ENCODE measurements at regions not wholly inside any gene's neighbourhood (a gene's known extent, or its start where the extent isn't known, plus 50 kb on each side); places are given as distances from the start of the nearest gene placed in this dataset.
"Not testable (repeated sequence)": the region's sequence is repeated elsewhere in the genome, so short reads cannot be mapped to it uniquely, and the experiment has no call there.

DNA sequence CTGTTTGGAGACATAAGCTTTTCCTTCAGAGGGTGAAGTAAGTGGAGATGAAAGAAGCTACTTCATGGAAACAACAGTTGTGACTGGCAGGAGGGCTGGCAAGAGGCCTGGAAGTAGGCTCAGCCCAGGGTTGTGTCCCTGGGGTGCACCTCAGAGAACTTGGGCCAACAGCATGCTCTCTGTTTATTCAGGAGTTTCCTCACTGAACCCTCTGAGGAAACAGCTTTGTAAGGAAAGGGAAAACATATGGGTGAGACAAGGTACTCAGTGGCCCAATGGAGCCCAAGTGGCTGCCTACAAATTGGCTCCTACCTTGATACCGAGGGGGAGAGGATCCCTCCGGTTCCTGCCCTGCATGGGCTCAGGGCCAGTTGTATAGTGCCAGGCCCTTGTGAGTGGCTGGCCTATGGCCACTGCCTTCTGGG, 115.5 kb upstream of the ITGA6 start:
- POLR2A ChIA-PET (ENCODE audit: low non-redundant PET): no interaction called here

DNA sequence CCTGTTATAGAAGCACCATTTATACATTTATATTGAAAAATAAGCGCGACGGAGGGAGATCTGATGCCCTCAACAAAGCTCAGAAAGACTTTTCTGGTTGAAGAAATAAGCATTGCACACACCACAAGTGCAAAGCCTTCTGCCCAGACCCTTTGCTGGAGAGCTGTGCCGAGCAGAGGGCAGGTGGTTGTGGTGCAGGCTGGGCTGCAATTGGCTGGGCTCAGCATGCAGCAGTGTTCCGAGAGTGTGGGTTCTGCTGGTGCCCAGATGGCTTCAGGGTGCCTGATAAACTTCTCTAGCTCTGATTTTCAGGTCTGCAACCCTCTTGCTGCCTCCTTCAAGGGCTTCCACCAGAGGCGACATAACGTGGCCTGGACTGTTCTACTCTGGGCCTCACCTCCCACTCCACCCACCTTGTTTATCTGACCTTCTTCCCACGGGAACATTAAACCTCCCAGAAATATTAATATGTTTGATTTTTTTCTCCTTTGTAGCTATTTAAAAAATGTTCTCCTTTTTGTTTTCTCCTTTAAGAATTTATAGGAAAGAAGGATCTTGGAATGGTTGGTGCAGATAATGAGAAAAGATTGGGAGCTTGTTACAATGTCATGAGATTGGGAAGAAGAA, 113.6 kb upstream of the ITGA6 start:
- H3K27ac ChIP-seq: no peak overlapping the region
- TF ChIP-seq, protein P1, sequence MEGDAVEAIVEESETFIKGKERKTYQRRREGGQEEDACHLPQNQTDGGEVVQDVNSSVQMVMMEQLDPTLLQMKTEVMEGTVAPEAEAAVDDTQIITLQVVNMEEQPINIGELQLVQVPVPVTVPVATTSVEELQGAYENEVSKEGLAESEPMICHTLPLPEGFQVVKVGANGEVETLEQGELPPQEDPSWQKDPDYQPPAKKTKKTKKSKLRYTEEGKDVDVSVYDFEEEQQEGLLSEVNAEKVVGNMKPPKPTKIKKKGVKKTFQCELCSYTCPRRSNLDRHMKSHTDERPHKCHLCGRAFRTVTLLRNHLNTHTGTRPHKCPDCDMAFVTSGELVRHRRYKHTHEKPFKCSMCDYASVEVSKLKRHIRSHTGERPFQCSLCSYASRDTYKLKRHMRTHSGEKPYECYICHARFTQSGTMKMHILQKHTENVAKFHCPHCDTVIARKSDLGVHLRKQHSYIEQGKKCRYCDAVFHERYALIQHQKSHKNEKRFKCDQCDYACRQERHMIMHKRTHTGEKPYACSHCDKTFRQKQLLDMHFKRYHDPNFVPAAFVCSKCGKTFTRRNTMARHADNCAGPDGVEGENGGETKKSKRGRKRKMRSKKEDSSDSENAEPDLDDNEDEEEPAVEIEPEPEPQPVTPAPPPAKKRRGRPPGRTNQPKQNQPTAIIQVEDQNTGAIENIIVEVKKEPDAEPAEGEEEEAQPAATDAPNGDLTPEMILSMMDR (conservative IDR thresholded peaks at IDR 0.05; ENCODE audit: low read depth): no peak
- no peak for DNase-seq (ENCODE audit: low spot score)
- POLR2A ChIA-PET (ENCODE audit: low non-redundant PET): no interaction called here
- CTCF ChIA-PET: interaction anchor here (0.5 to 0.6 kb wide), 2 partner anchors 116 to 490 kb away, joined by 3 to 5 read pairs; no protein-coding TSS in a partner anchor

More for the DNA sequence above, 115.5 kb upstream of the ITGA6 start:
- TF ChIP-seq, protein P1 (conservative IDR thresholded peaks at IDR 0.05; ENCODE audit: low read depth): no peak
- CTCF ChIA-PET: interaction anchor here (0.6 kb wide), 1 partner anchor 1494 kb away, joined by 8 read pairs; no protein-coding TSS in a partner anchor
- DNase-seq (ENCODE audit: low spot score): no peak
- H3K27ac ChIP-seq: peak overlapping the region; percentile 16; the same call in 1 of the 2 replicates

DNA sequence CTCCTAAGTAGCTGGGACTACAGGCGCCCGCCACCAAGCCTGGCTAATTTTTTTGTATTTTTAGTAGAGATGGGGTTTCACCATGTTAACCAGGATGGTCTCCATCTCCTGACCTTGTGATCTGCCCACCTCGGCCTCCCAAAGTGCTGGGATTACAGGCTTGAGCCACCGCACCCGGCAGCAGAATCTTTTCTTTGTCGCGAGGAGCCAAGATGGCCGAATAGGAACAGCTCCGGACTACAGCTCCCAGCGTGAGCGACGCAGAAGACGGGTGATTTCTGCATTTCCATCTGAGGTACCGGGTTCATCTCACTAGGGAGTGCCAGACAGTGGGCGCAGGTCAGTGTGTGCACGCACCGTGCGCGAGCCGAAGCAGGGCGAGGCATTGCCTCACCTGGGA, 112.3 kb upstream of the ITGA6 start:
- DNase-seq (ENCODE audit: low spot score); POLR2A ChIA-PET (ENCODE audit: low non-redundant PET); CTCF ChIA-PET: not testable (repeated sequence)

DNA sequence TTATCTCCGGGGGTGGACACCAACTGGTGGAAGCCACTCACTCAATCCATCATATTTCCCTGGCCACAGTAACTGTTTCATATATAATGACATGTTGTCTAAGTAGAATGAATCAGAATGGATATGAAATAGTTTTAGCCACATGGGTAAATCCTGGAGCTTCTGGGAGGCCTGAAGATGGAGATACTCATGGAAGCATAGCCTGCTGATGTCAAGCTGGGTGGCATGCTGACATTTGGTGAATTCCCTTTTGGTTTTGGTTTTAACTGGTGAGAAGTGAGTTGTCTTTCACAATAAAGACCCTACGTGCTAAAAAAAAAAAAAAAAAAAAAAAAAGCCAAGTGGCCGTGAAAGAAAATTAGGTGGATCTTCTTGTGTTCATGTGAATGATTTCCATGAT, 105.3 kb upstream of the ITGA6 start:
- ChIA-PET CTCF (interaction anchor here (0.5 kb wide), 1 partner anchor 749 kb away, joined by 5 read pairs; no protein-coding TSS in a partner anchor), POLR2A (ENCODE audit: low non-redundant PET) (no interaction called here)
- TF ChIP-seq, protein P1 (conservative IDR thresholded peaks at IDR 0.05; ENCODE audit: low read depth): no peak
- DNase-seq (ENCODE audit: low spot score): no peak
- no peak overlapping the region for H3K27ac ChIP-seq

More for the DNA sequence above, 112.3 kb upstream of the ITGA6 start:
- not testable (repeated sequence) for H3K27ac ChIP-seq

DNA sequence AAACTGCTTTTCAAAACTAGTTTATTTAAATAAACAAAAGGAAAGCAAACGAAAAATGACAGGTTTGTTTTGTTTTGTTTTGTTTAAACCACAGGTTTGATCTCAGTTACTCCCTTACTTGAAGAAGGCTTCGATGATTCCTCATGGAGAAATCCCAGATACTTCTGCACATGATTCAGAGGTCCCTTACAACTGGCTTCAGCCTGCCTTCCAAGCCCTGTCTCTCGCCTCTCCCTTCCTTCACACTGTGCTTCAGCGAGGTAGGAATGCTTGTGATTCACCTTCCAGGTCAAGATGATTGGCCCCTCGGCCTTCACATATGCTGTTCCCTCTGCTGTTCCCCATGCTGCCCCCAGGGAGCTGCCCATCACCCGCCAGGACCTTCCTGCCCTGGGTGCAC, 104.1 kb upstream of the ITGA6 start:
- ChIA-PET POLR2A (ENCODE audit: low non-redundant PET) (no interaction called here), CTCF (no interaction called here)
- DNase-seq (ENCODE audit: low spot score): peak; percentile 45
- TF ChIP-seq, protein P1 (conservative IDR thresholded peaks at IDR 0.05; ENCODE audit: low read depth): no peak
- no peak overlapping the region for H3K27ac ChIP-seq

DNA sequence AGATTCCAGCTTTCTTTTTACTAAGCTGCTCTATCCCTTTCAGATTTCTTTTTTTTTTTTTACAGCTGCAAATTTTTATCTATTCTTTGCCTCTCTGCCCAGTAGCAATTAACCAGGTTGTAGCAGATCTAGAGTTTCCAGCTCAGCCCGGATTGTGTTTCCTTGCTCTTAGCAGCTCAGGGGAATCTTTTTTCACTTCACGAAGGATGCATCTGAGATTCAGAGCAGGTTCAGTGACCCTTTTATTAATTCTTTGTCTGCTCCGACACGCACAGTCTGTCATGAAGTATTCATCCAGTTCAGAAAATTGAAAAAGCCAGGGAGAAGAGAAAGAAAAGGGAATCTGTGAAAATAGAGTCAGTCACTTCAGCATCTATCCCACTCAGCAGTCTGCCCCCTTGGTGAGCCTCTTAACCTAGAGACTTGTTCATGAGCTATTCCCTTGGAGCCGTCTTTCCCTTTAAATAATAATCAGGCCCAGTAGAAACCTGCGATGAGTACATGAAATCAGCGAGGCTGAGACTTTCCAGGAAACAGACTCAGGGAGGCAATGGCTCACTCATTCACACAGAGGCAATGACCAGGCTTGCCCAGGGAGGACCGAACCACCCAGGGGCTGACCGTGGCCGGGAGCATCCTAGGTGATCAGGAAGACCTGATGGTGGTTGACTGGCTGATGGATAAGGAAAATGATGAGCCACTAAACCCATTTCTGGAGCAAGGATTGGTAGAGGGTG, 103.4 kb upstream of the ITGA6 start:
- ChIA-PET CTCF (no interaction called here), POLR2A (ENCODE audit: low non-redundant PET) (interaction anchor here (0.6 kb wide), 1 partner anchor 30 kb away, joined by 3 read pairs; no protein-coding TSS in a partner anchor)
- DNase-seq (ENCODE audit: low spot score): no peak
- H3K27ac ChIP-seq: no peak overlapping the region
- TF ChIP-seq, protein P1 (conservative IDR thresholded peaks at IDR 0.05; ENCODE audit: low read depth): no peak

DNA sequence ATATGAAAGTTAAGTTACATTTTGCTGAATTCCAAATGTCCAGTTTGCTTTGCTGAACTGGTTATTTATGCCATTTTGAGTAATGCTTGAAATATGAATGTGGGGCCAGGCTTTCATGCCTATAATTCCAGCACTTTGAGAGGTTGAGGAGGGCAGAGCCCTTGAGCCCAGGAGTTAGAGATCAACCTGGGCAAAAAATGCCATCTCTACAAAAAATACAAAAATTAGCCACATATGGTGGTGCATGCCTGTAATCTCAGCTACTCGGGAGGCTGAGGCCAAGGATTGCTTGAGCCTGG, 101.2 kb upstream of the ITGA6 start:
- TF ChIP-seq, protein P1 (conservative IDR thresholded peaks at IDR 0.05; ENCODE audit: low read depth): no peak
- DNase-seq (ENCODE audit: low spot score): no peak
- no peak overlapping the region for H3K27ac ChIP-seq
- ChIA-PET CTCF (interaction anchor here (0.7 kb wide), 1 partner anchor 28 kb away, joined by 3 read pairs; no protein-coding TSS in a partner anchor), POLR2A (ENCODE audit: low non-redundant PET) (no interaction called here)
